ENCODE measurements at regions not wholly inside any gene's neighbourhood (a gene's known extent, or its start where the extent isn't known, plus 50 kb on each side); places are given as distances from the start of the nearest gene placed in this dataset.

GRCh38 chr7:47672977-47673381 is 91.1 kb upstream of the TNS3 start:
- TF ChIP-seq POLR2A (IDR thresholded peaks at IDR 0.05; ENCODE audit: low read depth, low read length) (no peak), CTCF (conservative IDR thresholded peaks at IDR 0.05; ENCODE audit: low read depth, low read length) (no peak), SMC3 (IDR thresholded peaks at IDR 0.05; ENCODE audit: low read depth, low read length) (no peak), FOS (IDR thresholded peaks at IDR 0.05; ENCODE audit: low read depth, low read length) (no peak), MAFK (IDR thresholded peaks at IDR 0.05; ENCODE audit: low read depth, low read length) (no peak), RFX5 (IDR thresholded peaks at IDR 0.05; ENCODE audit: low read depth, low read length) (no peak), RAD21 (IDR thresholded peaks at IDR 0.05; ENCODE audit: low read length) (no peak), MXI1 (IDR thresholded peaks at IDR 0.05; ENCODE audit: borderline replicate concordance, low read depth, low read length) (no peak), BHLHE40 (IDR thresholded peaks at IDR 0.05; ENCODE audit: low read depth, low read length) (no peak), USF2 (IDR thresholded peaks at IDR 0.05; ENCODE audit: low read depth, low read length) (no peak), CEBPB (IDR thresholded peaks at IDR 0.05; ENCODE audit: low read depth, low read length) (no peak), RCOR1 (IDR thresholded peaks at IDR 0.05; ENCODE audit: insufficient replicate concordance, low read length) (no peak), CHD1 (IDR thresholded peaks at IDR 0.05; ENCODE audit: low read depth, low read length) (no peak), NFE2L2 (IDR thresholded peaks at IDR 0.05; ENCODE audit: low read depth, low read length) (no peak)
